ENCODE measurements at regions not wholly inside any gene's neighbourhood (a gene's known extent, or its start where the extent isn't known, plus 50 kb on each side); places are given as distances from the start of the nearest gene placed in this dataset.
"Not testable (repeated sequence)": the region's sequence is repeated elsewhere in the genome, so short reads cannot be mapped to it uniquely, and the experiment has no call there.

GRCh38 chr16:22688930-22689329, 125.0 kb upstream of the HS3ST2 start:
- no peaks in the 10 kb centered on the region for H3K36me3 ChIP-seq (ENCODE audit: insufficient read depth, low read length)
- no peaks in the 10 kb centered on the region for H3K79me2 ChIP-seq (ENCODE audit: control insufficient read depth, insufficient read depth, low read length, unreplicated experiment)
- H3K4me1 ChIP-seq (ENCODE audit: control insufficient read depth, insufficient read depth, low read length, unreplicated experiment): peaks cover 12% of the 10 kb centered on the region
- no peak overlapping the region for H3K4me3 ChIP-seq (ENCODE audit: low read depth, low read length)
- no peak overlapping the region for H3K27ac ChIP-seq (ENCODE audit: low read depth, low read length)
- no peak overlapping the region for H2AFZ ChIP-seq (ENCODE audit: low read length, unreplicated experiment)
- peaks cover 45% of the 10 kb centered on the region for H3K27me3 ChIP-seq (ENCODE audit: insufficient read depth, low read length)

- Histone ChIP-seq H3K36me3 (ENCODE audit: insufficient read depth, low read length) (no peaks in the 10 kb centered on the region), H2AFZ (ENCODE audit: low read length, unreplicated experiment) (no peak overlapping the region), H3K4me1 (ENCODE audit: control insufficient read depth, insufficient read depth, low read length, unreplicated experiment) (peaks cover 3% of the 10 kb centered on the region)
Observed at GRCh38 chr16:22691335-22691734, 122.6 kb upstream of the HS3ST2 start.

GRCh38 chr16:22692034-22692433, 121.9 kb upstream of the HS3ST2 start:
- H3K79me2 ChIP-seq (ENCODE audit: control insufficient read depth, insufficient read depth, low read length, unreplicated experiment): no peaks in the 10 kb centered on the region
- peaks cover 3% of the 10 kb centered on the region for H3K4me1 ChIP-seq (ENCODE audit: control insufficient read depth, insufficient read depth, low read length, unreplicated experiment)
- H3K4me3 ChIP-seq (ENCODE audit: low read depth, low read length): no peak overlapping the region
- no peaks in the 10 kb centered on the region for H3K36me3 ChIP-seq (ENCODE audit: insufficient read depth, low read length)
- H3K27ac ChIP-seq (ENCODE audit: low read depth, low read length): no peak overlapping the region
- H2AFZ ChIP-seq (ENCODE audit: low read length, unreplicated experiment): no peak overlapping the region
- H3K27me3 ChIP-seq (ENCODE audit: insufficient read depth, low read length): peaks cover 57% of the 10 kb centered on the region

More at GRCh38 chr16:22691335-22691734, 122.6 kb upstream of the HS3ST2 start:
- Histone ChIP-seq H3K79me2 (ENCODE audit: control insufficient read depth, insufficient read depth, low read length, unreplicated experiment) (no peaks in the 10 kb centered on the region), H3K4me3 (ENCODE audit: low read depth, low read length) (no peak overlapping the region), H3K27me3 (ENCODE audit: insufficient read depth, low read length) (peaks cover 57% of the 10 kb centered on the region), H3K27ac (ENCODE audit: low read depth, low read length) (no peak overlapping the region)

GRCh38 chr16:22692916-22693637, 120.9 kb upstream of the HS3ST2 start:
- H3K36me3 ChIP-seq (ENCODE audit: insufficient read depth, low read length): no peaks in the 10 kb centered on the region
- peaks cover 57% of the 10 kb centered on the region for H3K27me3 ChIP-seq (ENCODE audit: insufficient read depth, low read length)
- no peak overlapping the region for H3K27ac ChIP-seq (ENCODE audit: low read depth, low read length)
- peaks cover 3% of the 10 kb centered on the region for H3K4me1 ChIP-seq (ENCODE audit: control insufficient read depth, insufficient read depth, low read length, unreplicated experiment)
- H3K4me3 ChIP-seq (ENCODE audit: low read depth, low read length): no peak overlapping the region
- no peak overlapping the region for H2AFZ ChIP-seq (ENCODE audit: low read length, unreplicated experiment)
- H3K79me2 ChIP-seq (ENCODE audit: control insufficient read depth, insufficient read depth, low read length, unreplicated experiment): no peaks in the 10 kb centered on the region

- Histone ChIP-seq H3K27me3 (ENCODE audit: insufficient read depth, low read length) (peaks cover 51% of the 10 kb centered on the region), H3K4me3 (ENCODE audit: low read depth, low read length) (no peak overlapping the region), H3K27ac (ENCODE audit: low read depth, low read length) (no peak overlapping the region), H3K4me1 (ENCODE audit: control insufficient read depth, insufficient read depth, low read length, unreplicated experiment) (peaks cover 3% of the 10 kb centered on the region), H2AFZ (ENCODE audit: low read length, unreplicated experiment) (no peak overlapping the region), H3K79me2 (ENCODE audit: control insufficient read depth, insufficient read depth, low read length, unreplicated experiment) (no peaks in the 10 kb centered on the region), H3K36me3 (ENCODE audit: insufficient read depth, low read length) (no peaks in the 10 kb centered on the region)
Observed at GRCh38 chr16:22693638-22694340, 120.2 kb upstream of the HS3ST2 start.

GRCh38 chr16:22694887-22695382, 119.0 kb upstream of the HS3ST2 start:
- no peak overlapping the region for H3K27ac ChIP-seq (ENCODE audit: low read depth, low read length)
- H2AFZ ChIP-seq (ENCODE audit: low read length, unreplicated experiment): peak overlapping the region; percentile 19
- no peaks in the 10 kb centered on the region for H3K36me3 ChIP-seq (ENCODE audit: insufficient read depth, low read length)
- no peak overlapping the region for H3K4me3 ChIP-seq (ENCODE audit: low read depth, low read length)
- H3K79me2 ChIP-seq (ENCODE audit: control insufficient read depth, insufficient read depth, low read length, unreplicated experiment): no peaks in the 10 kb centered on the region
- H3K27me3 ChIP-seq (ENCODE audit: insufficient read depth, low read length): peaks cover 47% of the 10 kb centered on the region
- H3K4me1 ChIP-seq (ENCODE audit: control insufficient read depth, insufficient read depth, low read length, unreplicated experiment): peaks cover 3% of the 10 kb centered on the region

GRCh38 chr16:22695773-22696172, 118.2 kb upstream of the HS3ST2 start:
- H3K79me2 ChIP-seq (ENCODE audit: control insufficient read depth, insufficient read depth, low read length, unreplicated experiment); H2AFZ ChIP-seq (ENCODE audit: low read length, unreplicated experiment); H3K27ac ChIP-seq (ENCODE audit: low read depth, low read length); H3K4me3 ChIP-seq (ENCODE audit: low read depth, low read length); H3K4me1 ChIP-seq (ENCODE audit: control insufficient read depth, insufficient read depth, low read length, unreplicated experiment); H3K36me3 ChIP-seq (ENCODE audit: insufficient read depth, low read length): not testable (repeated sequence)
- H3K27me3 ChIP-seq (ENCODE audit: insufficient read depth, low read length): peaks cover 40% of the 10 kb centered on the region

- Histone ChIP-seq H3K27me3 (ENCODE audit: insufficient read depth, low read length) (peaks cover 29% of the 10 kb centered on the region), H3K79me2 (ENCODE audit: control insufficient read depth, insufficient read depth, low read length, unreplicated experiment) (no peaks in the 10 kb centered on the region), H3K36me3 (ENCODE audit: insufficient read depth, low read length) (no peaks in the 10 kb centered on the region), H3K4me1 (ENCODE audit: control insufficient read depth, insufficient read depth, low read length, unreplicated experiment) (peaks cover 3% of the 10 kb centered on the region), H2AFZ (ENCODE audit: low read length, unreplicated experiment) (no peak overlapping the region), H3K27ac (ENCODE audit: low read depth, low read length) (no peak overlapping the region), H3K4me3 (ENCODE audit: low read depth, low read length) (no peak overlapping the region)
Observed at GRCh38 chr16:22699356-22699755, 114.6 kb upstream of the HS3ST2 start.

- Histone ChIP-seq H3K4me3 (ENCODE audit: low read depth, low read length) (no peak overlapping the region), H3K79me2 (ENCODE audit: control insufficient read depth, insufficient read depth, low read length, unreplicated experiment) (no peaks in the 10 kb centered on the region), H3K4me1 (ENCODE audit: control insufficient read depth, insufficient read depth, low read length, unreplicated experiment) (no peaks in the 10 kb centered on the region)
Observed at GRCh38 chr16:22705799-22706198, 108.2 kb upstream of the HS3ST2 start.

GRCh38 chr16:22710326-22710725, 103.6 kb upstream of the HS3ST2 start:
- Histone ChIP-seq H3K79me2 (ENCODE audit: control insufficient read depth, insufficient read depth, low read length, unreplicated experiment) (no peaks in the 10 kb centered on the region), H3K27ac (ENCODE audit: low read depth, low read length) (no peak overlapping the region), H3K27me3 (ENCODE audit: insufficient read depth, low read length) (peaks cover 45% of the 10 kb centered on the region; the same call in 1 of the 2 replicates), H3K4me3 (ENCODE audit: low read depth, low read length) (no peak overlapping the region), H3K4me1 (ENCODE audit: control insufficient read depth, insufficient read depth, low read length, unreplicated experiment) (no peaks in the 10 kb centered on the region), H2AFZ (ENCODE audit: low read length, unreplicated experiment) (no peak overlapping the region), H3K36me3 (ENCODE audit: insufficient read depth, low read length) (no peaks in the 10 kb centered on the region)

More at GRCh38 chr16:22705799-22706198, 108.2 kb upstream of the HS3ST2 start:
- Histone ChIP-seq H3K27me3 (ENCODE audit: insufficient read depth, low read length) (peaks cover 59% of the 10 kb centered on the region), H3K27ac (ENCODE audit: low read depth, low read length) (no peak overlapping the region), H2AFZ (ENCODE audit: low read length, unreplicated experiment) (no peak overlapping the region), H3K36me3 (ENCODE audit: insufficient read depth, low read length) (no peaks in the 10 kb centered on the region)

GRCh38 chr16:22711847-22712246, 102.1 kb upstream of the HS3ST2 start:
- Histone ChIP-seq H3K4me1 (ENCODE audit: control insufficient read depth, insufficient read depth, low read length, unreplicated experiment) (no peaks in the 10 kb centered on the region), H3K36me3 (ENCODE audit: insufficient read depth, low read length) (no peaks in the 10 kb centered on the region), H2AFZ (ENCODE audit: low read length, unreplicated experiment) (no peak overlapping the region), H3K4me3 (ENCODE audit: low read depth, low read length) (no peak overlapping the region), H3K27ac (ENCODE audit: low read depth, low read length) (no peak overlapping the region), H3K27me3 (ENCODE audit: insufficient read depth, low read length) (peaks cover 30% of the 10 kb centered on the region; the same call in 1 of the 2 replicates), H3K79me2 (ENCODE audit: control insufficient read depth, insufficient read depth, low read length, unreplicated experiment) (no peaks in the 10 kb centered on the region)

Measured in ACC112 (cell line).